ENCODE measurements at regions not wholly inside any gene's neighbourhood (a gene's known extent, or its start where the extent isn't known, plus 50 kb on each side); places are given as distances from the start of the nearest gene placed in this dataset.

- TF ChIP-seq CTCF (IDR thresholded peaks at IDR 0.05; ENCODE audit: low read length) (no peak), EZH2 (IDR thresholded peaks at IDR 0.05; ENCODE audit: borderline replicate concordance, low read length) (no peak)
Observed at GRCh38 chr12:59396919-59397318, 198.9 kb upstream of the SLC16A7 start.

All from OCI-LY1 (cell line).